ENCODE measurements at regions not wholly inside any gene's neighbourhood (a gene's known extent, or its start where the extent isn't known, plus 50 kb on each side); places are given as distances from the start of the nearest gene placed in this dataset.

DNA sequence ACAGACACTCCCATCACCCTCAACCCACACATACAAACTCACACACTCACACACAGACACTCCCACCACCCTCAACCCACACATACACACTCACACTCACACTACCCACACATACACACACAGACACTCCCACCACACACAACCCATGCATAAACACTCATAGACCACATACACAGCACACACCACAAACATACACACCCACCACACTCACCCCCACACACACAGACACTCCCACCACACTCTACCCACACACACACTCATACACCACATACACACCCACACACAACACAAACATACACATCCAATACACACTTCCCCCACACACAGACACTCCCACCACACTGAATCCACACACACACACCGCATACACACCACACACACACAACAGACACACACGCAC, 521.2 kb downstream of the TCERG1L start:
- Mint-ChIP-seq H3K9me3 (peaks cover 0 to 3% (median 0%) of the 10 kb centered on the region in 8 donors), H3K4me3 (no peak overlapping the region), H3K27me3 (no peaks in the 10 kb centered on the region), H3K4me1 (no peaks in the 10 kb centered on the region), H3K36me3 (no peaks in the 10 kb centered on the region), H3K27ac (no peak overlapping the region)
- no peaks in the 10 kb centered on the region for H3K4me1 ChIP-seq (ENCODE audit: insufficient read depth, low read length)
- no peak overlapping the region for H3K4me3 ChIP-seq (ENCODE audit: low read length in 2 of 2)
- intact Hi-C loops (cut with micrococcal nuclease), result no loop called here
- no peak for DNase-seq
- ChIA-PET CTCF (ENCODE audit: partially characterized antibody) (no interaction called here), POLR2A (ENCODE audit: partially characterized antibody) (no interaction called here)
- H3K9me3 ChIP-seq (ENCODE audit: control insufficient read depth in 1 of 2, low read length in 2 of 2), result no peaks in the 10 kb centered on the region
- H3K36me3 ChIP-seq (ENCODE audit: insufficient read depth, low read length), result no peaks in the 10 kb centered on the region
- no peaks in the 10 kb centered on the region for H3K27me3 ChIP-seq (ENCODE audit: insufficient read depth, low read length)
- H3K27ac ChIP-seq (ENCODE audit: low read depth, low read length), result no peak overlapping the region

DNA sequence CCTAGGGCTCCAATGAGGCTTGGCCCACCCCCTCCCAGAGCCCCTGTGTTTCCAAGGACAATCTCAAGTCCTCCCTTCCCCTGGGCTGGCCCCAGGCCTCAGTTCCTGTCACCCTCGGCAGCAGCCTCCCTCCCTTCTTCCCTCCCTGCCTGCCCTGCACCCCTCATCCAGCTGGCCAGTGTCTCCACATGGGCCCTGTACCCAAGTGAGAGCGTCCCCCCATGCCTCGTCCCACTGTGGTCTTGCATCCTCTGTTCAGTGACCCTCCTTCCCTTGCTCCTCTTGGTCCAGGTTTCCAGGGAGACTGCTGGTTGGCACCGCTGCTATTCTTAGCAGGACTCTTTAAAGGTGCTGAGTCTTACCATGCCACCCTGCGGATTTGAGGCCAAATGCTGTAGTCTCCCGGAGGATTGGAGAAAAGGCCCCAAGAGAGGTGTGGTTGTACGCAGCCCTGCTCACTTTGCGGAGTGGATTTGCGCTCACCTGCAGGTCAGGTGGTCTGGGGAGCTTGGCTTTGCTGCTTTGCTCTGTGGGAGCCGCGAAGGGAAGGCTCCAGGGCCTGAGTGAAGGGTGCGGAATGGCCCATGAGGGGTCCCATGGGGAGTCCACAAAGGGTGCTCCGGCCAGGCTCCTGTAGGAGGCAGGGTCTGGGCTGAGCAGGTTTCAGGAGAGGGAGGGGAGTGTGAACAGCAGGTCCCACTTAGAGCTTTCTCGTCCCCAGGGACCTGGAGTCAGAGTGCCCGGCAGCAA, 519.2 kb downstream of the TCERG1L start:
- Mint-ChIP-seq H3K36me3 (no peaks in the 10 kb centered on the region), H3K4me1 (no peaks in the 10 kb centered on the region), H3K4me3 (no peak overlapping the region), H3K9me3 (peaks cover 0 to 5% (median 0%) of the 10 kb centered on the region in 8 donors), H3K27ac (no peak overlapping the region), H3K27me3 (no peaks in the 10 kb centered on the region)
- H3K36me3 ChIP-seq (ENCODE audit: insufficient read depth, low read length), result no peaks in the 10 kb centered on the region
- no peaks in the 10 kb centered on the region for H3K27me3 ChIP-seq (ENCODE audit: insufficient read depth, low read length)
- H3K4me3 ChIP-seq (ENCODE audit: low read length in 2 of 2), result no peak overlapping the region
- intact Hi-C loops (cut with micrococcal nuclease), result no loop called here
- no peak overlapping the region for H3K27ac ChIP-seq (ENCODE audit: low read depth, low read length)
- DNase-seq, result no peak
- no peaks in the 10 kb centered on the region for H3K9me3 ChIP-seq (ENCODE audit: control insufficient read depth in 1 of 2, low read length in 2 of 2)
- POLR2A ChIA-PET (ENCODE audit: partially characterized antibody), result no interaction called here
- CTCF ChIA-PET (ENCODE audit: partially characterized antibody), result no interaction called here
- no peaks in the 10 kb centered on the region for H3K4me1 ChIP-seq (ENCODE audit: insufficient read depth, low read length)

DNA sequence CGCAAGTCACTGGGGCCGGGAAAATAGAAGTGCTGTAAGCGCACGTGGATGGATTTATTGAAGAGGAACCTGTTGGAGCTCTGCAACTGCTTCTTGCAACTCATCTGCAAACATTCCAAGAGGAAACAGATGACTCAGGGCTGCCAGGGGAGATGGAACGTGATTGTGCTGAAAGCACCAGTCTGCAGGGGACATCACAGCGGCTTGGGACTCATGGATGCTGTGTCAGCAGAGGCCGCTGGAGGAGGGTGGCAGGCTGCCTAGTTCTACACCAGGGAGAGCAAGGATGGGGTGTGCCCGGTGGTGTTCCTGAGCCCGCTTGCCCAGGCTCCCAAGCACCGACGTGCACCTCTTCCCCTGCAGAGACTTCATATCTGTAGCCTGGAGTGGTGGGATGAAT, 515.7 kb downstream of the TCERG1L start:
- Mint-ChIP-seq H3K27ac (no peak overlapping the region), H3K9me3 (peaks cover 0 to 3% (median under 1%) of the 10 kb centered on the region in 8 donors), H3K4me3 (no peak overlapping the region), H3K4me1 (no peaks in the 10 kb centered on the region), H3K27me3 (no peaks in the 10 kb centered on the region), H3K36me3 (no peaks in the 10 kb centered on the region)
- DNase-seq, result no peak
- no peaks in the 10 kb centered on the region for H3K27me3 ChIP-seq (ENCODE audit: insufficient read depth, low read length)
- H3K36me3 ChIP-seq (ENCODE audit: insufficient read depth, low read length), result no peaks in the 10 kb centered on the region
- intact Hi-C loops (cut with micrococcal nuclease), result no loop called here
- H3K9me3 ChIP-seq (ENCODE audit: control insufficient read depth in 1 of 2, low read length in 2 of 2), result no peaks in the 10 kb centered on the region
- ChIA-PET POLR2A (ENCODE audit: partially characterized antibody) (no interaction called here), CTCF (ENCODE audit: partially characterized antibody) (no interaction called here)
- H3K4me1 ChIP-seq (ENCODE audit: insufficient read depth, low read length), result no peaks in the 10 kb centered on the region
- H3K4me3 ChIP-seq (ENCODE audit: low read length in 2 of 2), result no peak overlapping the region
- no peak overlapping the region for H3K27ac ChIP-seq (ENCODE audit: low read depth, low read length)

DNA sequence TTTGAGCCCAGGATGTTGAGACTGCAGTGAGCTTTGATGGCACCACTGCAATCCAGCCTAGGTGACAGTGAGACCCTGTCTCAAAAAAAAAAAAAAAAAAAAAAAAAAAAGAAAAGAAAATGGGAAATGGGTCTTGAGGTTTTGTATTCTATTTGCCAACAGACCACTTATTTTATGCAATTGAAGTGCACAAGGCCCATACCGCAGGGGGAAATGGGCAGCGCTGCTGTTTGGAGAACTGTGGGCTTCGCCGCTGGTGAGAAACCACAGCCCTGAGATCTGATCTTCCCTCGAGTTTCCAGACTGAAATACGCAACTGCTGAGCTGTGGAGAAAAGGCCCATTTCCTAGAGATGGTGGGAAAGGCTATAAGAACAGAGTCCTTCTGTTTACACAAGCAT, 512.0 kb downstream of the TCERG1L start:
- H3K36me3 Mint-ChIP-seq, result no peaks in the 10 kb centered on the region
- CTCF ChIA-PET (ENCODE audit: partially characterized antibody), result no interaction called here
- H3K4me1 Mint-ChIP-seq, result no peaks in the 10 kb centered on the region
- no peak overlapping the region for H3K4me3 ChIP-seq (ENCODE audit: low read length in 2 of 2)
- no peaks in the 10 kb centered on the region for H3K27me3 Mint-ChIP-seq
- H3K27ac Mint-ChIP-seq, result no peak overlapping the region
- POLR2A ChIA-PET (ENCODE audit: partially characterized antibody), result no interaction called here
- no peak for DNase-seq
- intact Hi-C loops (cut with micrococcal nuclease), result no loop called here
- H3K9me3 Mint-ChIP-seq, result peaks cover 0 to 8% (median under 1%) of the 10 kb centered on the region in 8 donors
- no peaks in the 10 kb centered on the region for H3K36me3 ChIP-seq (ENCODE audit: insufficient read depth, low read length)
- no peaks in the 10 kb centered on the region for H3K4me1 ChIP-seq (ENCODE audit: insufficient read depth, low read length)
- no peak overlapping the region for H3K27ac ChIP-seq (ENCODE audit: low read depth, low read length)
- H3K4me3 Mint-ChIP-seq, result no peak overlapping the region
- no peaks in the 10 kb centered on the region for H3K9me3 ChIP-seq (ENCODE audit: control insufficient read depth in 1 of 2, low read length in 2 of 2)
- H3K27me3 ChIP-seq (ENCODE audit: insufficient read depth, low read length), result no peaks in the 10 kb centered on the region

DNA sequence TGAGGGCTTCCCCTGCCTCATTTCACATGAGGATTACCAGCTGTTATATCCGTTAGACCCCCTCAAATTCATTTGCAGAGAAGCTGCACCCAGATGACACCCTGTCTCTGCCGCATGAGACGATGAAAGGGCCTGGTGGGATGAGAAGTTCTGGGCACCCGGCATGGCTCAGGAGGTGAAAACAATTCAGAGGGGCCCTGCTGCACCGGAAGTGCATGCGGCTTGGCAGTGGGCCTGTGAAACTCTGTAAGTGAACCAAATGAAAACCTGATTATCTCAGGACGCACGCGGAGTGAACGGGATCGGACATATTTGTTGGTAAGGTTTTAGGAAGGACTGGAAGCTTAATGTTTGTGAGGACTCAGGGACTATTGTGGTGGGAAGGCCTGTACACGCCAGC, 511.2 kb downstream of the TCERG1L start:
- Mint-ChIP-seq H3K4me1 (no peaks in the 10 kb centered on the region), H3K27me3 (no peaks in the 10 kb centered on the region), H3K9me3 (peaks cover 0 to 8% (median under 1%) of the 10 kb centered on the region in 8 donors), H3K4me3 (no peak overlapping the region), H3K27ac (no peak overlapping the region), H3K36me3 (no peaks in the 10 kb centered on the region)
- Histone ChIP-seq H3K27ac (ENCODE audit: low read depth, low read length) (no peak overlapping the region), H3K9me3 (ENCODE audit: control insufficient read depth in 1 of 2, low read length in 2 of 2) (no peaks in the 10 kb centered on the region), H3K27me3 (ENCODE audit: insufficient read depth, low read length) (no peaks in the 10 kb centered on the region), H3K36me3 (ENCODE audit: insufficient read depth, low read length) (no peaks in the 10 kb centered on the region), H3K4me1 (ENCODE audit: insufficient read depth, low read length) (no peaks in the 10 kb centered on the region), H3K4me3 (ENCODE audit: low read length in 2 of 2) (no peak overlapping the region)
- DNase-seq, result no peak
- CTCF ChIA-PET (ENCODE audit: partially characterized antibody), result no interaction called here
- POLR2A ChIA-PET (ENCODE audit: partially characterized antibody), result no interaction called here
- intact Hi-C loops (cut with micrococcal nuclease), result no loop called here

DNA sequence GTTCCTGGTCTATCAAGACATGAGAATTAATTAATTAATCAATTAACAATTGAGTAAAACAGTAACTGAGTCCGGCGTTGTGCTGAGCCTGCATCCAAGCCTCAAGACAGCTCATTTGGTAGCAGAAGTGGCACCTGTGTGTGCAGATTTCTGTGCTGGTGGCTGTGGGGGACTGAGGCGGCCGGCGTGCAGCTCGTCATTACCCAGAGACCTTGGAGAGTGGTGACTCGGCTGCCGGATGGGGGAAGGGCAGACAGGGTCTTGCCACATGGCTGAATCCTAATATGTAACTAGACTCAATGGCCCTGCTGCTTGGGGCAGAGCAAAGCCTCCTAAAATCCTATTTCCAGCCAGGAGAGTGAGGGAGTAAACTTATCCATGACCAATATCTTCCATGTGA, 510.2 kb downstream of the TCERG1L start:
- H3K27ac Mint-ChIP-seq, result no peak overlapping the region
- H3K4me3 Mint-ChIP-seq, result no peak overlapping the region
- Histone ChIP-seq H3K27ac (ENCODE audit: low read depth, low read length) (no peak overlapping the region), H3K4me3 (ENCODE audit: low read length in 2 of 2) (no peak overlapping the region), H3K4me1 (ENCODE audit: insufficient read depth, low read length) (no peaks in the 10 kb centered on the region), H3K27me3 (ENCODE audit: insufficient read depth, low read length) (no peaks in the 10 kb centered on the region), H3K9me3 (ENCODE audit: control insufficient read depth in 1 of 2, low read length in 2 of 2) (no peaks in the 10 kb centered on the region), H3K36me3 (ENCODE audit: insufficient read depth, low read length) (no peaks in the 10 kb centered on the region)
- H3K27me3 Mint-ChIP-seq, result no peaks in the 10 kb centered on the region
- H3K9me3 Mint-ChIP-seq, result peaks cover 0 to 8% (median under 1%) of the 10 kb centered on the region in 8 donors
- DNase-seq, result no peak
- intact Hi-C loops (cut with micrococcal nuclease), result no loop called here
- no peaks in the 10 kb centered on the region for H3K4me1 Mint-ChIP-seq
- ChIA-PET CTCF (ENCODE audit: partially characterized antibody) (no interaction called here), POLR2A (ENCODE audit: partially characterized antibody) (no interaction called here)
- H3K36me3 Mint-ChIP-seq, result no peaks in the 10 kb centered on the region

DNA sequence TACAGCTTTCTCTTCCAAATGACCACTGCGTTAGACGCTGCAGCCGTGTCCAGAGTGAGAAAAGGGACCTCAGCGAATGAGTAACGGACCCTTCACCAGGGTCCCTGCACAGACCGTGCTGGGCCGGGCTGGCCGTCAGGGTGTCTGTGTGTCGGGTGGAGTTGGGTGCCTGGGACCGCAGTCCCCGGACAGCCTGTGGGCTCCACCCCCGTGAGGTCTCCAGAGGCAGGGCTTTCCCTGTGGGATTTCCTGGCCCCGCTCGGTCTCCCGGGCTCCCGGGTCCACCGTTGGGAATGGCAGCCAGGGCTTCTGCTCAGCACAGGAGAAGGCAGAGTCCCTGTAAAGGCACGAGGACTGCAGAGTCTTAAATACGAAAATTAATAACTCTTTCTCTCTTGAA, 509.7 kb downstream of the TCERG1L start:
- H3K4me1 Mint-ChIP-seq, result no peaks in the 10 kb centered on the region
- Histone ChIP-seq H3K27me3 (ENCODE audit: insufficient read depth, low read length) (no peaks in the 10 kb centered on the region), H3K36me3 (ENCODE audit: insufficient read depth, low read length) (no peaks in the 10 kb centered on the region), H3K9me3 (ENCODE audit: control insufficient read depth in 1 of 2, low read length in 2 of 2) (no peaks in the 10 kb centered on the region), H3K27ac (ENCODE audit: low read depth, low read length) (no peak overlapping the region), H3K4me3 (ENCODE audit: low read length in 2 of 2) (no peak overlapping the region), H3K4me1 (ENCODE audit: insufficient read depth, low read length) (no peaks in the 10 kb centered on the region)
- POLR2A ChIA-PET (ENCODE audit: partially characterized antibody), result no interaction called here
- intact Hi-C loops (cut with micrococcal nuclease), result no loop called here
- no peaks in the 10 kb centered on the region for H3K27me3 Mint-ChIP-seq
- DNase-seq, result no peak
- CTCF ChIA-PET (ENCODE audit: partially characterized antibody), result no interaction called here
- H3K27ac Mint-ChIP-seq, result no peak overlapping the region
- H3K9me3 Mint-ChIP-seq, result peaks cover 0 to 8% (median under 1%) of the 10 kb centered on the region in 8 donors
- no peaks in the 10 kb centered on the region for H3K36me3 Mint-ChIP-seq
- no peak overlapping the region for H3K4me3 Mint-ChIP-seq

DNA sequence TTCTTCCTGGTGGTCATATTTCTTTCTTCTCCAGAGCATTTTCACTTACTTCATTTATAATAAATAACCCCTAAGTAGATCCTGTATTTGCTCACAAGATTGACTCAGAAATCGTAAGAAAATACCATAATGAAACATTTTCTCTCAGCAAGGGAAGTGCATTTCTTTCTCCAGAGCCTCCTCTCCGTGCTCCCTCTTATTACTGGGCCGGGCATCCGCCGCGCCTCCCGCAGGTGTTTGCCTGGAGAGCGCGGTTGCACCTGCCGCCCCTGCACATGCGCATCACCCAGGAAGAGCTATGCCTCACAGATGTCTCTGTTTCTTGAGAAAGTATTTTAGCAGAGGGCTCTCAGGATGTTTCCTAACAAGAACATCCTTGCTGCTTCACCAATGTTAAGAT, 509.2 kb downstream of the TCERG1L start:
- intact Hi-C loops (cut with micrococcal nuclease), result no loop called here
- H3K4me3 ChIP-seq (ENCODE audit: low read length in 2 of 2), result no peak overlapping the region
- no peaks in the 10 kb centered on the region for H3K9me3 ChIP-seq (ENCODE audit: control insufficient read depth in 1 of 2, low read length in 2 of 2)
- H3K27me3 ChIP-seq (ENCODE audit: insufficient read depth, low read length), result no peaks in the 10 kb centered on the region
- Mint-ChIP-seq H3K27ac (no peak overlapping the region), H3K27me3 (no peaks in the 10 kb centered on the region), H3K9me3 (peaks cover 0 to 5% (median under 1%) of the 10 kb centered on the region in 8 donors), H3K4me3 (no peak overlapping the region), H3K36me3 (no peaks in the 10 kb centered on the region), H3K4me1 (no peaks in the 10 kb centered on the region)
- ChIA-PET CTCF (ENCODE audit: partially characterized antibody) (no interaction called here), POLR2A (ENCODE audit: partially characterized antibody) (no interaction called here)
- no peaks in the 10 kb centered on the region for H3K36me3 ChIP-seq (ENCODE audit: insufficient read depth, low read length)
- no peak for DNase-seq
- H3K27ac ChIP-seq (ENCODE audit: low read depth, low read length), result no peak overlapping the region
- no peaks in the 10 kb centered on the region for H3K4me1 ChIP-seq (ENCODE audit: insufficient read depth, low read length)

Data from CD4-positive, alpha-beta memory T cell (primary cell).